GM23338 (cell line): ENCODE measurements at regions not wholly inside any gene's neighbourhood (a gene's known extent, or its start where the extent isn't known, plus 50 kb on each side); places are given as distances from the start of the nearest gene placed in this dataset.

Source experiments
- ATAC-seq: fragments of 200-7000 bp; cut with Tn5 transposase; 3 replicates; pipeline ENCODE4 v1.9.1; 2020
- DNase-seq: peaks from one replicate; pipeline ENCODE4 v3.0.0-alpha.2; 2015; ENCODE audit warnings: low spot score
- H2AFZ ChIP-seq: fragments of 200-600 bp; sonication (generic); 2 replicates; pipeline ENCODE4 v1.8.0; 2016; ENCODE audit warnings: antibody characterized with exemption, mild to moderate bottlenecking, moderate library complexity
- H3F3A ChIP-seq: fragments of 200-600 bp; sonication (generic); replicated peaks from 2 replicates; pipeline ENCODE4 v1.8.0; 2017; ENCODE audit warnings: antibody characterized with exemption, mixed run types, low read depth
- H3K27ac ChIP-seq: fragments of 200-600 bp; sonication (generic); 2 replicates; pipeline ENCODE4 v1.6.1; 2016; ENCODE audit warnings: low read depth
- H3K27me3 ChIP-seq: fragments of 200-600 bp; sonication (generic); 2 replicates; pipeline ENCODE4 v1.8.0; 2016; ENCODE audit warnings: mild to moderate bottlenecking, mixed run types, moderate library complexity; ENCODE audit not compliant: insufficient read depth
- H3K36me3 ChIP-seq: fragments of 200-600 bp; sonication (generic); 2 replicates; pipeline ENCODE4 v1.8.0; 2016; ENCODE audit warnings: mild to moderate bottlenecking; ENCODE audit not compliant: insufficient read depth
- H3K4me1 ChIP-seq: fragments of 200-600 bp; sonication (generic); 2 replicates; pipeline ENCODE4 v1.8.0; 2016; ENCODE audit warnings: mild to moderate bottlenecking, moderate library complexity; ENCODE audit not compliant: insufficient read depth
- H3K4me2 ChIP-seq: fragments of 200-600 bp; sonication (generic); 2 replicates; pipeline ENCODE4 v1.7.1; 2017; ENCODE audit warnings: mixed run types
- H3K4me3 ChIP-seq: fragments of 200-600 bp; sonication (generic); 2 replicates; pipeline ENCODE4 v1.6.1; 2016; ENCODE audit warnings: mixed run types
- H3K79me2 ChIP-seq: fragments of 200-600 bp; sonication (generic); replicated peaks from 2 replicates; pipeline ENCODE4 v1.8.0; 2017; ENCODE audit warnings: mild to moderate bottlenecking; ENCODE audit not compliant: insufficient read depth
- H3K9me2 ChIP-seq: fragments of 200-600 bp; sonication (generic); 2 replicates; pipeline ENCODE4 v1.8.0; 2017; ENCODE audit not compliant: insufficient read depth
- H4K20me1 ChIP-seq: fragments of 200-600 bp; sonication (generic); replicated peaks from 2 replicates; pipeline ENCODE4 v1.8.0; 2017; ENCODE audit warnings: mild to moderate bottlenecking; ENCODE audit not compliant: insufficient read depth
- H3K27ac Mint-ChIP-seq: 2 replicates; pipeline ENCODE4 v1.8.0; 2020; ENCODE audit warnings: inconsistent platforms, mild to moderate bottlenecking, moderate library complexity, mixed read lengths
- H3K27me3 Mint-ChIP-seq: 3 replicates; pipeline ENCODE4 v1.8.0; 2022; ENCODE audit warnings: low read depth, mild to moderate bottlenecking, moderate library complexity, mixed read lengths, inconsistent platforms; ENCODE audit not compliant: insufficient read depth, poor library complexity
- H3K36me3 Mint-ChIP-seq: 3 replicates; pipeline ENCODE4 v1.8.0; 2021; ENCODE audit warnings: low read depth, mild to moderate bottlenecking, inconsistent platforms, moderate library complexity, mixed read lengths
- H3K4me1 Mint-ChIP-seq: 3 replicates; pipeline ENCODE4 v1.8.0; 2020; ENCODE audit warnings: mild to moderate bottlenecking, inconsistent platforms, mixed read lengths
- H3K4me3 Mint-ChIP-seq: 3 replicates; pipeline ENCODE4 v1.8.0; 2021; ENCODE audit warnings: moderate library complexity, mild to moderate bottlenecking, inconsistent platforms, mixed read lengths
- H3K9me3 Mint-ChIP-seq: 3 replicates; pipeline ENCODE4 v1.8.0; 2020; ENCODE audit warnings: moderate library complexity, mild to moderate bottlenecking, inconsistent platforms, mixed read lengths
- CREB1 ChIP-seq: fragments of 250-450 bp; sonication (Bioruptor Pico); IDR thresholded peaks from 2 replicates; pipeline ENCODE4 v1.5.0; 2020; ENCODE audit warnings: low read depth, mild to moderate bottlenecking, moderate library complexity
- CTCF ChIP-seq, 2 experiments: fragments of 200-600 bp in 1 of 2; sonication (generic) in 1 of 2; conservative IDR thresholded peaks; 2 replicates each; pipeline versions ENCODE4 v1.5.1 to v1.6.1; 2016 to 2017; ENCODE audit warnings: antibody characterized with exemption in 2 of 2, low read depth in 2 of 2, mild to moderate bottlenecking in 2 of 2, moderate library complexity in 1 of 2
- ETS1 ChIP-seq: IDR thresholded peaks from 2 replicates; pipeline ENCODE4 v1.6.1; 2016; ENCODE audit warnings: antibody characterized with exemption
- EZH2 ChIP-seq: fragments of 200-600 bp; sonication (generic); IDR thresholded peaks from one replicate; pipeline ENCODE4 v1.8.0; 2017; ENCODE audit warnings: antibody characterized with exemption, mild to moderate bottlenecking, low read depth; ENCODE audit not compliant: unreplicated experiment
- EZH2phosphoT487 ChIP-seq: fragments of 200-600 bp; sonication (generic); IDR thresholded peaks from one replicate; pipeline ENCODE4 v1.8.1; 2018; ENCODE audit warnings: antibody characterized with exemption; ENCODE audit not compliant: unreplicated experiment
- JUNB ChIP-seq: IDR thresholded peaks from one replicate; pipeline ENCODE4 v1.6.1; 2016; ENCODE audit warnings: antibody characterized with exemption; ENCODE audit not compliant: unreplicated experiment
- NANOG ChIP-seq: IDR thresholded peaks from 2 replicates; pipeline ENCODE4 v1.6.1; 2016; ENCODE audit warnings: antibody characterized with exemption, borderline replicate concordance
- POLR2AphosphoS5 ChIP-seq: IDR thresholded peaks from 2 replicates; pipeline ENCODE4 v1.6.1; 2016; ENCODE audit warnings: antibody characterized with exemption, low read depth
- REST ChIP-seq: IDR thresholded peaks from one replicate; pipeline ENCODE4 v1.6.1; 2018; ENCODE audit warnings: antibody characterized with exemption; ENCODE audit not compliant: unreplicated experiment
- STAT1 ChIP-seq: IDR thresholded peaks from one replicate; pipeline ENCODE4 v1.6.1; 2016; ENCODE audit warnings: antibody characterized with exemption; ENCODE audit not compliant: unreplicated experiment
- ZNF114 ChIP-seq: fragments of 250-450 bp; sonication (Bioruptor Pico); IDR thresholded peaks from 2 replicates; pipeline ENCODE4 v1.5.0; 2020; ENCODE audit warnings: mild to moderate bottlenecking, moderate library complexity
- ZNF331 ChIP-seq: fragments of 250-450 bp; sonication (Bioruptor Pico); IDR thresholded peaks from 2 replicates; pipeline ENCODE4 v1.5.0; 2020; ENCODE audit warnings: low read depth, mild to moderate bottlenecking, moderate library complexity

- no peak for ATAC-seq
- H3K4me1 Mint-ChIP-seq = no peaks in the 10 kb centered on the region
- peaks cover 1% of the 10 kb centered on the region; the same call in 2 of the 3 replicates for H3K9me3 Mint-ChIP-seq
- no peaks in the 10 kb centered on the region for H3K4me1 ChIP-seq
- no peaks in the 10 kb centered on the region for H3K36me3 ChIP-seq
- H3K9me2 ChIP-seq = no peaks in the 10 kb centered on the region
- H3K27ac ChIP-seq = no peak overlapping the region
- TF ChIP-seq ZNF331 (CRISPR knock-in tag) (no peak), NANOG (no peak), CREB1 (no peak), REST (no peak), POLR2AphosphoS5 (no peak), ZNF114 (CRISPR knock-in tag) (no peak), ETS1 (no peak), EZH2 (no peak), EZH2phosphoT487 (no peak), CTCF (conservative IDR thresholded peaks at IDR 0.05; ENCODE audit: low read depth in 2 of 2) (no peak), JUNB (no peak), STAT1 (no peak)
- no peak overlapping the region for H3K4me3 Mint-ChIP-seq
- H3K79me2 ChIP-seq = no peaks in the 10 kb centered on the region
- no peak overlapping the region for H3K27ac Mint-ChIP-seq
- no peaks in the 10 kb centered on the region for H3F3A ChIP-seq
- peaks cover 2% of the 10 kb centered on the region; the same call in 1 of the 3 replicates for H3K36me3 Mint-ChIP-seq
- no peaks in the 10 kb centered on the region for H4K20me1 ChIP-seq
- no peak overlapping the region for H2AFZ ChIP-seq
- peaks cover 2% of the 10 kb centered on the region for H3K27me3 Mint-ChIP-seq
- H3K4me2 ChIP-seq = no peak overlapping the region
- H3K4me3 ChIP-seq = no peak overlapping the region
- DNase-seq = no peak
- H3K27me3 ChIP-seq = no peaks in the 10 kb centered on the region
Observed at GRCh38 chr7:26965724-26966123, 101.3 kb upstream of the SKAP2 start.
